HG02973 (cell line): ENCODE measurements at regions not wholly inside any gene's neighbourhood (a gene's known extent, or its start where the extent isn't known, plus 50 kb on each side); places are given as distances from the start of the nearest gene placed in this dataset.
A peak's percentile ranks its signal among the peaks of the same experiment; 100 is the strongest.

Experiments
- ATAC-seq: cut with Tn5 transposase; IDR thresholded peaks from one replicate; pipeline ENCODE4 v1.9.1; 2021; ENCODE audit warnings: moderate library complexity; ENCODE audit not compliant: unreplicated experiment

- peak; percentile 80 for ATAC-seq
Measured at GRCh38 chr12:92034858-92035401, 110.7 kb downstream of the BTG1 start.

DNA sequence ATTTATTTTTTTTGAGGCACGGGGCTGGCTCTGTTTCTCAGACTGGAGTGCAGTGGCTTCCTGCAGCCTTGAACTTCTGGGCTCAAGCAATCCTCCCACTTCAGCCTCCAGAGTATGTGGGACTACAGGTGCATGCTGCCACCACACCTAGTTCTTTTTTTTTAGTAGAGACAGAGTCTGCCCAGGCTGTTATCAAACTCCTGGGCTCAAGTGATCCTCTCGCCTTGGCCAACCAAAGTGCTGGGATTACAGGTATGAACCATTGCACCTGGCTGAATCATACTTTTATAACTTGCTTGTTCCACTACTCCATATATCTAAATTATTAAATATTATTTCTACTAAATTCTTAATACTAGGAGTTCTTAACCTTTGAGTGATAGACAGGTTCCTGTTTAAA, 111.6 kb downstream of the BTG1 start:
- no peak for ATAC-seq

DNA sequence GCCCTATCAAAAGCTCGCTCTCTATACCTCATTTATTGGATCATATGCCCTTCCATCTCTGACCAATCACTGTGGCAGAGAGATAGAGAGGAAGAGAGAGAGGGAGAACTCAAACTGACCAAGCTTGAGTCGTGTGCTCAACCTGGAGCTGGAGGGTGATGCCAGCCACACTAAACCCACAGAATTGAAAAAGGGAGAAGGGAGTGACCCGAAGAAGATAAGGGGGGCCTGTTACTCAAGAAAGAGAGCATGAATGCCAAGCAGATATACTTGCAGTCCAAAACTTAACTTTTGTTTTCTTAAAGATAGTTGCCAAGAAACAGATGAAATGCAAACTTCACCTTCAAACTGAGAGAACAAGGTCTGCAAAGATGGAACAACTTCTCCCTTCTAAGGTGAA, 112.7 kb downstream of the BTG1 start:
- ATAC-seq = no peak

GRCh38 chr12:92032101-92032500, 113.5 kb downstream of the BTG1 start:
- no peak for ATAC-seq

DNA sequence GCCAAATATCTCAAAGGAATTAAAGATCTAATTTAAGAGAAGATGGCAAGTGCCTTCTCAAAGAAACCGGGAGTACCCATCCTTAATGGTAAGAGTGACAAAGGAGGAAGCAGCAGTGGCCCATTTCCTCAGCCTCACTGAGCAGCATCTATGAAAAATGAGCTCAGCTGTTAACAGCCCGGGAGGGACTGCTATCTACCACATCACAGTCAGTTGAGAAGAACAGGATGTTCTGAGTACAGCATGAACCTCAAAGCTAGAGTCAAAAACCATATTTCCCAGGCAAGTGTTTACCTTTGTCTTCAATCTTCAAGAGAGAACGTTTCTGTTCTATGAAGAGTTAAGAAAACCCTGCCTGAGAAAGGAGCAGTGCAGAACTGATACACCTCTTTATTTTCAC, 115.0 kb downstream of the BTG1 start:
- ATAC-seq = peak; percentile 62

DNA sequence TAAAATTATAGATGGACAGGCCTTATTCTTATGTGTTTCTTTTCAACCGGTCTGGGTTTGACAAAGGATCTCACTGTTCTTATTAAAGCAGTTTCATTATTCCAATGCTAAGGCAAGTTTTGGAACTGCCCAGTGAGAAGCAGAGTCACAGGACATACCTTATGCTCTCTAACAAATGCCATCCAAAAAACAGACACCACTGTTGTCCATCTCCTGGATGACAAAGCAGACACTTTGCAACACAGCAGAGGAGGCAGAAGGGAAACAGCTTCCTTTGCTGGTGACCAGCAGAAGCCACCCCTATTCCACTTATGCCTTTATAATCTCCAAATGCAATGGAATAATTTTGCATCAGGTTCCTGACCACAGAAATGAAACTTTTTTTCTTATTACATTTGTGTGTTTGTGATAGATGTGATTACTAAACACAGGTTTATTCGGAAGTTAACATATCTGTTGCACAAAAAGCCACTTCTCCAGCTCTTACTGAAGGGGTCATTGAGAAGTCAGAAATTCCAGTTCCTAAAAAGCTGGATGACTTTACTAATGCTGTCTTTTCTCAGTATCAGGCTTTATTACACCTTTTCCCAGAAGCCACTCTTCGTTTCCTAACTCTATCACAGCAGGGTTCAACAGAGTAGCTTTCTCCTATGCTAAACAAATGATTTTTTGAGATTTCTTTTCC, 115.6 kb downstream of the BTG1 start:
- ATAC-seq = no peak

DNA sequence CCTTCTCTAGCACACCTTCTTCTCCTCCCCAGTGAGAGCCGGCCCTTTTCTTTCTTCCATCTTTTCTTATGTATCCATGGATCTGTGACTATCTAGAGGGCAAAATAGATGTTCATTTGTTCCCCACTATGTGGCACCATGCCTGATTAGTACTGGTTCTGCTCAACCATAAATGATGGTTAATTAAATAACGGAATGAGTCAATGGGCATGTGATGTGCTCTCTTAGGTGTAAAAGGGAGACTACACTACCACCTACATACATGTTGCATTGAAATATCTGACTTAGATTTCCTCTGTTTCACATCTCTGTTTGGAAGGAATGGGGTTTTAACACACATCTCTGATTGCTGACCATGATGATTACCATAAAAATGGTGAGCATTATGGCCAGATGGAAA, 116.5 kb downstream of the BTG1 start:
- no peak for ATAC-seq

GRCh38 chr12:92028441-92028709, 117.3 kb downstream of the BTG1 start:
- no peak for ATAC-seq

DNA sequence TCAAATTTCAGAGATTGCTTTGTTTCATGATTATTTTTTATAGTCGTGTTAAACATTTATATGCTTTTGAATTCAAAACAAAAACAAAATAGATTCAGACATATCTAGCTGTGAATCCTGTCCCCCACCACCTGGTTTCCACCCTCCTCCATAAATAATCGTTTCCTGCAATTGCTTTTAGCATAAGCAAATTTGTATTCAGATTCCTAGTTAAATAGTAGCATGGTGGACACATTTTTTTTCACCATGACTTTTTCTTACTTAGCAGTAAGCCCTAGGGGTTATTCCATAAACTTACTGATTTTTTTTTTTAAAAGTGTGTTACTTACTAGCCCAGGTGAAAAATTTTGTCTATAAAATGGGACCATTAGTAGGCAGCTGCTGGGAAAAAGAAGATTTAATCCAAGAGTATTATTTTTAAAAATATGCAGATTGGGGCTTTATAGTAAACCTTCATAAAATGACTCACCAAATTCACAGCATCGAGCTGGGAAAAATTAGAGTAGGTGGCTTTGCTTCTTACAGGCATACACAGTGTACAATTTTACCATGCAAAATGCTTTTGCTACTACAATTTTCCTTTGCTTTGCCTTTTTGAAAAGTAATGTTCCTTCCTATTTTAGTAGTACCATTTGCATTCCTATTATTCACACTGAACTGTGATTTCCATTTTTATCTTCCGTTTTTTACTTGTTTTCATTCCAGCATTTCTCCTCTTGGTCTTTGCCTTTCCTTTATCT, 117.8 kb downstream of the BTG1 start:
- no peak for ATAC-seq

- no peak for ATAC-seq
Measured at GRCh38 chr12:92027243-92027642, 118.4 kb downstream of the BTG1 start.

DNA sequence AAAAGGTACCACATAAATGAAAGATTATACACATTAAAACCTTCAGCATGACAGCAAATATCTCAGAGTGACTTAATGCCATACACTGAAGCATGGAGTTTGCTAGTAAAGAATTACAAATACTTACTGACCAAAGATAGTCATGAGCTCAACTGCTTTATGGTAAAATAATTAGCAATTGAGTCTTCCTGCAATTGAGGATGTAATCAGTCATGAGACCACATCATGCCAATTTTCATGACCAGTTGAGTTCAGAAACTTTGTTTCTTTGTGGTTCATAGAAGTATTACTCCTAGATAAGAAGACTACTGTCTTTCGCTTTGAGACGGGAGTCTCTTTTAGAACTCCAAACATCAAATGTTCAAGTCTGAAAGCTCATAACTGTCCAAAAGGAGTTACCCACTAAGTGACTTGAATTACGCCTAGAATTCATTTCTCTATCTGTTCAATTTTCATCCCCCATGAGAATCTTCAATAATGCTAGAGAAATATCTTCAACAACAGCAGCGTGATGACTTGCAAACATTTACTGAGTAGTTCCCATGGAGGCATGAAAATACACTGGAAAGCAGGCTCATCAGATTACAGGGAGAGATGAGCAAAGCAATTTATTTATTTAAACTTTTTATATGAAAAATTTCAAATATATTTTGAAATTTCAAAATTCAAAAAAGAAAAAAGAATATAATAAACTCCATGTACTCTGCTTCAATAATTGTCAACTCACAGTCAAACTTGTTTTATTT, 120.0 kb downstream of the BTG1 start:
- no peak for ATAC-seq

GRCh38 chr12:92022093-92022492, 123.6 kb downstream of the BTG1 start:
- no peak for ATAC-seq

- no peak for ATAC-seq
Measured at GRCh38 chr12:92021666-92022035, 124.0 kb downstream of the BTG1 start.

- no peak for ATAC-seq
Measured at GRCh38 chr12:92020983-92021665, 124.5 kb downstream of the BTG1 start.

GRCh38 chr12:92019491-92020277, 126.0 kb downstream of the BTG1 start:
- ATAC-seq = no peak

DNA sequence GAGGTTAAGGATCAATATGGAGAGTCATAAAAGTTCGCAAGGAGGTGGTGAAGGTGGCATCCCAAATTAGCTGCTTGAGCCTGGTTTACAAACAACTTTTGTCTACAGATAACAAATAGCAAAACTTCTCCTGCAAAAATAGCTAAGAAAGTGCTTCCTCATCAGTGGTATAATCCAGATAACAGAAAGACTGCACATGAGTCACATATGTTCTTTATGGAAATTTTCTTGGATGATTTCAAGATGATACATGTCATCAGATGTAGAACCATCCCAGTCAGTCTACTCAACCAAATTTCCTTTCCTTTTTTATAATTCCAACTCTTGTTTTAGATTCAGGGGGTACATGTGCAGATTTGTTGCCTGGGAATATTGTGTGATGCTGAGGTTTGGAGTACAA, 133.0 kb downstream of the BTG1 start:
- no peak for ATAC-seq

DNA sequence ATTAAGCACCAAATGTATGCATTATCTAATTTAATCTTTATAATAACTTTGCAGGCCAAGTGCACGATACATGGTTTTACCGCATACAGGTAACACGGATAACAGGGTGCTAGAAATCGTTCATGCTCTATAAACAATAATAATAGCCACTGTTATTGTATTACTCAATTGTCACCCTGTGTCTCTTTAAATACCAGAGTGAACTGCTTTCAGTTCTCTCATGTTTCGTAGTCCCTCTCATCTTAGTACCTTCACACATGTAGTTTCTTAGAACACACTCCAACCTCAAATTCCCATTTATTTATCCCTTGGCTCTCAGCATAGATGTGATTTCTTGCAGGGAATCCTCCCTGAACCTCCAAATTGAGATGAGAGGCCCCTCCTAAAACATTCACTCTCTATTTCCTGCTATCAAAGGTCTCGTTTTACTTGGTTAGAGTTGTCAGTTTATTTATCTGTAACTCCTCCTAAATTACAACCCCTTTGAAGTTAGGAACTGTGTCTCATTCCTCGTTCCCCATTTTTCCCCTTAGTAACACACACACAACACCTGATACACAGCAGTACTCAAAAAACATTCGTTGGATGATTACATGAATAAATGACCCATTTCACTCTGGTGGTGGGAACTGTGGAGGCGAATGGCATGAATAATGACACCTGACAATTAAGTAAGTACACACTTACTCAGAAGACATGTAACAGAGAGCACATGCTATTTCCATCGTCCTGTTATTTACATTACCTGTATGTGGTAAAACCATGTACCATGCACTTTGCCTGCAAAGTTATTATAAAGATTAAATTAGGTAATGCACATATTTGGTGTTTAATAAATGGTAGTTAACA, 134.6 kb downstream of the BTG1 start:
- ATAC-seq = no peak

DNA sequence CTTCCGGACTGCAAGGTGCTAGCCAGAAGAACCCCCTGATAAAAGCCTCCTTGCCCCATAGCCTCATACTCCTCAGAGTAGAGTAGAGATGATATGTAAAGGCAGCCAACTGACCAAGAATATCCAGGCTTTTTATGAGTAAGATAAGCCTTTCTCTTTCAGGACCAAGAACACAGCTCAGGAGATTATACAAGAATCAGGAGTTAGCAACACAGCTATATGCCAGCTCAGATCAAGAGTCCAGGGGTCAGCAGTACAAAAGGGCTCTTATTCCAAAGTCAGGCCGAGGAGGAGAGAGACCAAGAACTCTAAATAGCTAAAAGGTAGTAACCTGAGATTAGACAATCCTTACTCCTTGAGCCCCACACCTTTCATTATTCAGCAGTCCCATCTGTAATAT, 135.3 kb downstream of the BTG1 start:
- no peak for ATAC-seq

- ATAC-seq = no peak
Measured at GRCh38 chr12:92008345-92008744, 137.3 kb downstream of the BTG1 start.

DNA sequence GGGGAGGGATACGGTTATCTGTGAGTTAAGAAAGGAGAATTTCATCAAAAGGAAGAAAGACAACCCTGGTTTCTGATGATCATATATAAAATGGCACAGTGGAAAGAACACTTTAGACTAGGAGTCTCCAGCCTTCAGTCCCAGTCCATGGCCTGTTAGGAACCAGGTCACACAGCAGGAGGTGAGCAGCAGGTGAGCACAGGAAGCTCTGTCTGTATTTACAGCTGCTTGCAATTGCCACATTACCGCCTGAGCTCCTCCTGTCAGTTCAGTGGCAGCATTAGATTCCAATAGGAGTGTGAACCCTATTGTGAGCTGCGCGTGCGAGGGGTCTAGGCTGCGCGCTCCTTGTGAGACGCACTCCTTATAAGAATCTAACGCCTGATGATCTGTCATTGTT, 137.9 kb downstream of the BTG1 start:
- no peak for ATAC-seq
